ENCODE measurements at regions not wholly inside any gene's neighbourhood (a gene's known extent, or its start where the extent isn't known, plus 50 kb on each side); places are given as distances from the start of the nearest gene placed in this dataset.

DNA sequence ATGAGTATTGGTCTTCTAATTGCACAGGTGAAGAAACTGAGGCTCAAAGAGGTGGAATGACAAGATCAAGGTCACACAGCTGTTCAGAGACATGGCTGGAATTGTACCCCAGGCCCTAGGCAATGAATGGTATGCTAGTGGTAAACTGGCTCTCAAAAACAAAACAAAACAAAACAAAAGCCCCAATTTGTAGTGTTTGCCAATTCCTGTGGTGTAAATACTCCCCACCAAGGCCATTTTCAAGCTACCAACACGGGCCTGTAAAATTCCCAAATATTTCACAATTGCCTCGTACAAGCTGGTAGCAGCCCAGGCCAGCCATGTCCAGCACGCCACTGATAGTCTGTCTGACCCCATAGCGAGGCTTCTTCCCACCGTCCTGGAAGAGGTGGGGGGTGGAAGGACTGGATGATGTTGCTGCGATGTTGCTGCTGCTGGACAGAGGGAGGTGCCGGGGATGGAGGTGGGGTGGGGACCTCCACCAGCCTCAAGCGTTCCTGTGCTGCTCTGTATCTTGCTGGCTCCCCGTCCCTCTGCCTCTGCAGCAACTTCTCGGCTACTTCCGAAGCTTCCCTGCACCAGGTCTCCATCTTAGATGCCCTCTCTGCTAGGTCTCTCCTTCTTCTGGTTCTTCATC lies 62.2 kb upstream of the RUNX3 start:
- TF ChIP-seq GLIS3 (CRISPR knock-in tag; IDR thresholded peaks at IDR 0.05) (no peak), TOX (CRISPR knock-in tag; IDR thresholded peaks at IDR 0.05; ENCODE audit: borderline replicate concordance) (no peak), ZNF565 (CRISPR knock-in tag; conservative IDR thresholded peaks at IDR 0.05; ENCODE audit: low read depth) (no peak), ARNTL (CRISPR knock-in tag; IDR thresholded peaks at IDR 0.05; ENCODE audit: borderline replicate concordance, low read depth) (no peak), ZFP30 (CRISPR knock-in tag; IDR thresholded peaks at IDR 0.05) (no peak), ZNF8 (CRISPR knock-in tag; IDR thresholded peaks at IDR 0.05) (no peak), ZFP3 (CRISPR knock-in tag; IDR thresholded peaks at IDR 0.05) (no peak), RARB (CRISPR knock-in tag; IDR thresholded peaks at IDR 0.05) (no peak), OSR1 (CRISPR knock-in tag; IDR thresholded peaks at IDR 0.05) (no peak), CSRNP3 (CRISPR knock-in tag; IDR thresholded peaks at IDR 0.05) (no peak), CSDC2 (CRISPR knock-in tag; IDR thresholded peaks at IDR 0.05) (no peak), SNAI2 (CRISPR knock-in tag; IDR thresholded peaks at IDR 0.05) (no peak)
- TF ChIP-seq, protein P1, sequence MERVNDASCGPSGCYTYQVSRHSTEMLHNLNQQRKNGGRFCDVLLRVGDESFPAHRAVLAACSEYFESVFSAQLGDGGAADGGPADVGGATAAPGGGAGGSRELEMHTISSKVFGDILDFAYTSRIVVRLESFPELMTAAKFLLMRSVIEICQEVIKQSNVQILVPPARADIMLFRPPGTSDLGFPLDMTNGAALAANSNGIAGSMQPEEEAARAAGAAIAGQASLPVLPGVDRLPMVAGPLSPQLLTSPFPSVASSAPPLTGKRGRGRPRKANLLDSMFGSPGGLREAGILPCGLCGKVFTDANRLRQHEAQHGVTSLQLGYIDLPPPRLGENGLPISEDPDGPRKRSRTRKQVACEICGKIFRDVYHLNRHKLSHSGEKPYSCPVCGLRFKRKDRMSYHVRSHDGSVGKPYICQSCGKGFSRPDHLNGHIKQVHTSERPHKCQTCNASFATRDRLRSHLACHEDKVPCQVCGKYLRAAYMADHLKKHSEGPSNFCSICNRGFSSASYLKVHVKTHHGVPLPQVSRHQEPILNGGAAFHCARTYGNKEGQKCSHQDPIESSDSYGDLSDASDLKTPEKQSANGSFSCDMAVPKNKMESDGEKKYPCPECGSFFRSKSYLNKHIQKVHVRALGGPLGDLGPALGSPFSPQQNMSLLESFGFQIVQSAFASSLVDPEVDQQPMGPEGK (CRISPR knock-in tag; IDR thresholded peaks at IDR 0.05; ENCODE audit: borderline replicate concordance): no peak
